Endothelial cell of umbilical vein (primary cell): ENCODE measurements at regions not wholly inside any gene's neighbourhood (a gene's known extent, or its start where the extent isn't known, plus 50 kb on each side); places are given as distances from the start of the nearest gene placed in this dataset.

ENCODE experiments used
- EZH2 ChIP-seq: IDR thresholded peaks from 2 replicates; pipeline ENCODE4 v1.6.1; 2012; ENCODE audit warnings: borderline replicate concordance, low read depth, mild to moderate bottlenecking, moderate library complexity, low read length, inconsistent platforms; ENCODE audit not compliant: severe bottlenecking
- FOS ChIP-seq: IDR thresholded peaks from 2 replicates; pipeline ENCODE4 v1.6.1; 2011; ENCODE audit warnings: mild to moderate bottlenecking, low read length, moderate library complexity, borderline replicate concordance; ENCODE audit not compliant: insufficient read depth
- GATA2 ChIP-seq: IDR thresholded peaks from 2 replicates; pipeline ENCODE4 v1.7.0; 2011; ENCODE audit warnings: low read depth, mild to moderate bottlenecking, moderate library complexity, mixed read lengths, low read length; ENCODE audit not compliant: insufficient read length, insufficient read depth
- JUN ChIP-seq: IDR thresholded peaks from 2 replicates; pipeline ENCODE4 v1.6.1; 2011; ENCODE audit warnings: borderline replicate concordance, low read depth; ENCODE audit not compliant: insufficient read length, insufficient read depth
- MYC ChIP-seq: IDR thresholded peaks from one replicate; pipeline ENCODE4 v1.6.1; 2011; ENCODE audit warnings: mild to moderate bottlenecking, low read depth, low read length
- POLR2A ChIP-seq: IDR thresholded peaks from 2 replicates; pipeline ENCODE4 v1.6.1; 2012; ENCODE audit warnings: low read depth, mild to moderate bottlenecking, control low read depth, low read length
- POLR2AphosphoS5 ChIP-seq: IDR thresholded peaks from 2 replicates; pipeline ENCODE4 v1.6.1; 2012; ENCODE audit warnings: low read depth, mild to moderate bottlenecking, control low read depth, low read length, moderate library complexity; ENCODE audit not compliant: insufficient read depth
- TF ChIP-seq, protein P1 (sequence below), 2 donors: IDR thresholded peaks; 1 replicate in 1 of 2; 2 replicates in 1 of 2; pipeline ENCODE4 v1.5.1; 2011; ENCODE audit warnings: low read length in 2 of 2, mild to moderate bottlenecking in 2 of 2, moderate library complexity in 2 of 2, control low read depth in 1 of 2, inconsistent platforms in 1 of 2, low read depth in 1 of 2; ENCODE audit not compliant: insufficient read depth in 1 of 2; ENCODE audit errors: extremely low read depth in 1 of 2
- TF ChIP-seq, protein P2 (sequence below): IDR thresholded peaks from 2 replicates; pipeline ENCODE4 v1.6.1; 2011; ENCODE audit not compliant: insufficient read depth, insufficient read length

DNA sequence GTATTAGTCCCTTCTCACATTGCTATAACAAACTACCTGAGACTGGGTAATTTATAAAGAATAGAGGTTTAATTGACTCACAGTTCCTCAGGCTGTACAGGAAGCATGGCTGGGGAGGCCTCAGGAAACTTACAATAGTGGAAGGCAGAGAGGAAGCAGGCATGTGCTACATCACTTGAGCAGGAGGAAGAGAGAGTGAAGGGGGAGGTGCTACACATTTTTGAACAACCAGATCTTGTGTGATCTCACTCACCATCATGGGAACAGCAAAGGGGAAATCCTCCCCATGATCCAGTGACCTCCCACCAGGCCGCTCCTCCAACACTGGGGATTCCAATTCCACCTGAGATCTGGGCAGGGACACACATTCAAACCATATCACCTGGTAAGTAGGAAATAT lies 630.6 kb downstream of the QKI start:
- TF ChIP-seq POLR2AphosphoS5, result no peak
- TF ChIP-seq, protein P1, sequence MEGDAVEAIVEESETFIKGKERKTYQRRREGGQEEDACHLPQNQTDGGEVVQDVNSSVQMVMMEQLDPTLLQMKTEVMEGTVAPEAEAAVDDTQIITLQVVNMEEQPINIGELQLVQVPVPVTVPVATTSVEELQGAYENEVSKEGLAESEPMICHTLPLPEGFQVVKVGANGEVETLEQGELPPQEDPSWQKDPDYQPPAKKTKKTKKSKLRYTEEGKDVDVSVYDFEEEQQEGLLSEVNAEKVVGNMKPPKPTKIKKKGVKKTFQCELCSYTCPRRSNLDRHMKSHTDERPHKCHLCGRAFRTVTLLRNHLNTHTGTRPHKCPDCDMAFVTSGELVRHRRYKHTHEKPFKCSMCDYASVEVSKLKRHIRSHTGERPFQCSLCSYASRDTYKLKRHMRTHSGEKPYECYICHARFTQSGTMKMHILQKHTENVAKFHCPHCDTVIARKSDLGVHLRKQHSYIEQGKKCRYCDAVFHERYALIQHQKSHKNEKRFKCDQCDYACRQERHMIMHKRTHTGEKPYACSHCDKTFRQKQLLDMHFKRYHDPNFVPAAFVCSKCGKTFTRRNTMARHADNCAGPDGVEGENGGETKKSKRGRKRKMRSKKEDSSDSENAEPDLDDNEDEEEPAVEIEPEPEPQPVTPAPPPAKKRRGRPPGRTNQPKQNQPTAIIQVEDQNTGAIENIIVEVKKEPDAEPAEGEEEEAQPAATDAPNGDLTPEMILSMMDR (IDR thresholded peaks at IDR 0.05; ENCODE audit: extremely low read depth in 1 of 2, insufficient read depth in 1 of 2, low read depth in 1 of 2, low read length in 2 of 2), result no peak
- TF ChIP-seq EZH2, result no peak
- TF ChIP-seq, protein P2, sequence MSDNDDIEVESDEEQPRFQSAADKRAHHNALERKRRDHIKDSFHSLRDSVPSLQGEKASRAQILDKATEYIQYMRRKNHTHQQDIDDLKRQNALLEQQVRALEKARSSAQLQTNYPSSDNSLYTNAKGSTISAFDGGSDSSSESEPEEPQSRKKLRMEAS, result no peak
- TF ChIP-seq POLR2A, result no peak
- TF ChIP-seq JUN, result no peak
- TF ChIP-seq MYC, result no peak
- no peak for TF ChIP-seq GATA2
- no peak for TF ChIP-seq FOS
